HG03103 (cell line): ENCODE measurements at regions not wholly inside any gene's neighbourhood (a gene's known extent, or its start where the extent isn't known, plus 50 kb on each side); places are given as distances from the start of the nearest gene placed in this dataset.

Experiments used
- ATAC-seq: cut with Tn5 transposase; IDR thresholded peaks from one replicate; pipeline ENCODE4 v1.9.1; 2021; ENCODE audit warnings: low read depth; ENCODE audit not compliant: unreplicated experiment

GRCh38 chr5:117686926-117687325 lies 1112.3 kb upstream of the SEMA6A start:
- no peak for ATAC-seq

- no peak for ATAC-seq
Observed at GRCh38 chr5:117682416-117682815, 1107.8 kb upstream of the SEMA6A start.

DNA sequence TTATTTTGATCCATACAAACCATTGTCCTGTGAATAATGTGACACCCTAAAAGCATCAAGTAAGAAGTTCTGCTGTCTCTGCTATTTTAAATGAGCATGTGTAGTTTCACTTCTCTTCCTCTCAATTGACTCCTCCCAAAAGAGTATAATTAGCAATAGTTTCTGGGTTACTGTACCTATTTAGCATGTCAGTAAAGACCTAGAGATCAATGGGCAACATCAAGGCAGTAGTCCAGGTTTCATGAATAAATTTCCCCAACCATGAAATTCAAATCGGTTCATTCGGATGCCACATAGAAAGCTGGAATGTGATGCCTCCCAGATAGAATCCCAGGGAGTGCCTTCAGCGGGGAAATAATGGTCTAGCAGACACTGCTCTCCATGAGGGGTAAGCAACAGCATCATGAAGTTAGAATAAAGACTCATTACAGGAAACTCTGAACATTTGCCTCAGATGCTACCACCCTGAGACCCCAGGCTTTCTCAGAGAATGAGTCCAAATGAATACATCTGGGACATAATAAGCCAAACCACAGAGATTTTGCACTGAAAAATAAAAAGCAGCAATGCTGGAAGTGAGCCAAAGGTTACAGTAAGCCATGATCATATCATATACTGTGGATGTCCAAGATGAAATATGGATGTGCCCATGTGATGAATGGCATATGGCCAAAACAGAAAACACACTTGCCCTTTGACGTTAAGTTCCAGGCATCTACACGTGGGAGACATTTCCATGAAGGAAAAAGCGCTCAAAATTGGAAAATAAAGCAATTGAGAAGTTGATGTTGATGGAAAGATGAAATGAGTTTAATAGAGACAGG lies 1107.0 kb upstream of the SEMA6A start:
- peak; percentile 71 for ATAC-seq

DNA sequence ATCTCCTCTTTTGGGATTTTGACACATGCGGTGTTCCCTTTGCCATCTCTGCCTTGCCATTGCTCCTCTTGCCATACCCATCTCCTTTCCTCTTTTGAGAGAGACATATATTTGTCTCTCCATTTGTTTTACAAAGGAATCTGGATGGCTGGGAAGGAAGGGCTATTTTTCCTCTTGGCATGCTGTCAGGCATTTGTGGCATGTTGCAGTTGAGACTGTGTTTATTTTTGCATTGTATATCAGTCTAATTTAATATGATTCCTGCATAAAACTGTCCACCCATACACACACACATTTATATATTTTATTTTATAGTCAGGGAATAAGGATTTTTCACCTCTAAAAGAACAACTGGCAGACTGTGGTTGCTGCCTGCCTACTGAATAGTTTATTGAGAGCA lies 1105.8 kb upstream of the SEMA6A start:
- ATAC-seq = no peak

- no peak for ATAC-seq
Observed at GRCh38 chr5:117679046-117679445, 1104.4 kb upstream of the SEMA6A start.

- ATAC-seq = no peak
Observed at GRCh38 chr5:117675646-117676045, 1101.0 kb upstream of the SEMA6A start.

- no peak for ATAC-seq
Observed at GRCh38 chr5:117671551-117671950, 1096.9 kb upstream of the SEMA6A start.

GRCh38 chr5:117667105-117667504 lies 1092.5 kb upstream of the SEMA6A start:
- ATAC-seq = no peak

DNA sequence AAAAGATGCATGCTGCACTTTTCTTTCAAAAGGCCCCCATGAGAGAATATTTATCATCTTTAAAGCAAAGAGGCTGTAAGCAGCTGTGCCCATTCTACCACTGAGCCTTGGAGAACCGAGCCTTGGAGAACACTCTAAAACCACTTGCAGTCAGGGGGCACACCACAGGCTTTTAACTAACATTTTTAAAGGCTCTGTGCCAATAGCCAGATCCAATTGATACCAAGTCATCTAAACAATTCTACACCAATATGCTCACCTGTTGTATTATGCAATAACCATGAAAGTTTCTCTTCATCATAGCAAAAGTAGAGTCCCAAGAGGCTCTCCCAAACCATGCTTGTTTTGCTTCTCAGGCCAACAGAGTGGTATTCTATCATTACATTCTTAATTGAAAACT lies 1090.5 kb upstream of the SEMA6A start:
- no peak for ATAC-seq

DNA sequence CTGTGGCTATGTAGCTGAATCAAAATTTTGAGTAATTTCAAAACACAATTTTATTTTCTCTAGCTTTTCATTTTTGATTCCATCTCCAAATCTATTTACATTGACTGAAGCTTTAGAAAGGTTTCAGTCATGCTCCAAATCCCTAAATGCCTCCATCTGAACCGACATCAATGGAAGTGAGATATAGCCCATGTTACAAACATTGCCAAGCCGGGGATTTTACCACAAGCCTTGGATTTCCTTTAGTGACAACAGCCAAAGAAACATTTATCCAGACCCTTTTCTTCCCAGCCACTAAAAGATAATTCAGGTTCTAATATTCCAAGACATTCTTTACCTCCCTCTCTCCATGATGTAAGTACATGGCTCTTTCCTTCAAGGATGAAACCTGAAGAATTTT lies 1087.7 kb upstream of the SEMA6A start:
- ATAC-seq = no peak

GRCh38 chr5:117657541-117657940 lies 1082.9 kb upstream of the SEMA6A start:
- no peak for ATAC-seq

DNA sequence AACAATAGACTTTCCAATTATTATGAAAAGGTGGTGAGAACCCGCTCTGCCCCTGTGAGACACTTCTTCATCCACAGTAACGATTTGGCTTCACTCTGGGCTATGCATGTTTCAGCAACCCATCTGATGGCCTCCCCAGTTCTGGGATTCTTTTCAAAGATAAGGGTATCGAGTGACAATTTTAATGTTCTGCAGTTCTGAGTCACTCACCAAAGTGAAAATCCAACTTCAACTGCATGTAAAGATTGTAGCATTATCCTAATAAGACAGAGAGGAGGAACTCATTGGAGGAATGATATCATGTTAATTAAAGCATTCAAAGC lies 1078.3 kb upstream of the SEMA6A start:
- ATAC-seq = no peak

- ATAC-seq = no peak
Observed at GRCh38 chr5:117652036-117652957, 1077.7 kb upstream of the SEMA6A start.

GRCh38 chr5:117649821-117650220 lies 1075.2 kb upstream of the SEMA6A start:
- no peak for ATAC-seq

DNA sequence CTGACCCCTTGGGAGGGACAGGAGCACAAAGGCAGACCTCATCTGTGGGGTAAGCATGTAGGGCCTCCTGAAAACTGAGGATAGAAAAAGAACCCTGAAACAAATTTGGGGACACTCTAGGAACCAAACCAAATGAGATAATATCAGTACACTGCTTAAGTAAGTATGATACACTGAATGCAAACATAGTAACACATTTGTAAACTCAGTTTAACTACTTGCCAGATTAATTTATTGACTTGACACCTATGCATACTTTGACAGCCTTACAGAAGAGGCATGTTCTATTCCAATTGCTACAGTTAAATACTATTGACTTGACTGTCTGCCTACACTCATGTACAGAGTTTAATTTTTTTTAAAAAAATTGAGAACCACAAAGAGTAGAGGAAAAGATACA lies 1070.8 kb upstream of the SEMA6A start:
- ATAC-seq = no peak

- ATAC-seq = no peak
Observed at GRCh38 chr5:117638581-117638980, 1064.0 kb upstream of the SEMA6A start.

- no peak for ATAC-seq
Observed at GRCh38 chr5:117633093-117633492, 1058.5 kb upstream of the SEMA6A start.

DNA sequence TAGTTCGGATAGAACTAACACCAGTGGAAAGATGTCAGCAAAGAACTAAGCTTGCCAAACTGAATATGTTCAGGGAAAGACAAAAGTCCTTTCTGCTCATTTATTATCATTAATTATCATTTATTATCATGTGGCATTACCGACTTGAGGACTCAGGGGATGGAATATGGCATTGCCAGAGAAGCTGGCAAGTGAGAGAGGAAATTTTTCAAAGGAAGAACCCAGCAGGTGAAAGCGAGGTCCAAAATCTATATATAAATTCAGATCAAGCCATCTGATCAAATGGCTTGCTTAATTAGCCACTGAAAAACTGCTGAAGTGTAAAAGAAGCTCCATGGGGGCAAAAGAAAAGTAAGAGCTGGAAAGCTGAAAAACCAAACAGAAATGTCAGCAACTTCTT lies 1049.6 kb upstream of the SEMA6A start:
- ATAC-seq = no peak

DNA sequence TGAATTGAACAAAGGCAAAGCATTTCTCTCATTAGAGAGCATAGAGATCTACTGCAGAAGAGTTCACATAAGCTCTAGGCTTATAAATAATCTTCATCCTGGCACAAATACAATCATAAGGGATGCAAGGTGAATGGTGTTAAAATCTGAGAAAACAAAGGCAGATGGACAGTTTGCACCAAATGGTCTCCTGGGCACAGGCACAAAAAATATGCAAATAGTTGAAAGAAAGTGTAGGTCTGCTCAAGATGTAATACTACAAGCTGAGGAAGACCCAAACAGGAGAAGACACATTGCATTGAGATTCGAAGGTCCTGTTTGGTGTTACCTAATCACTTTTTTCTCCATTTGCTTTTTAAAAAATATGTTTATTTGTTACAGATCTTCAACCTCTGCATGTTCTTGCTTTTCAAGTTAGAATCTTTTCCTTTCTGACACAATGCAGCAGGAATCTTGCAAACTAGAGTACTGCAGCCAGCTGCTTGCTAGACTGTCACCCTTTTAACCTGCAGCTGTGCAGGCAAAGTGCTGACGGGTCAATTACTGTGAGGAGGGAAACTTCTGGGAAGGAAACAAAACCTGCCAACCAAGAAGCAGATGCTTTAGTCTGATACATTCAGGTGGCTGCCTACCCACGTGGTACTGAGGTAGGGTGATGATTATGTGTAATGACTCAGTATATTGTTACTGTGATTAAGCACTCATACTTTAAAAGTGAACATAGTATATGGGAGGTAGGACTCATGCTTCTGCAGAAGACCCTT lies 1048.6 kb upstream of the SEMA6A start:
- no peak for ATAC-seq

- no peak for ATAC-seq
Observed at GRCh38 chr5:117621921-117622320, 1047.3 kb upstream of the SEMA6A start.

GRCh38 chr5:117615226-117615625 lies 1040.6 kb upstream of the SEMA6A start:
- ATAC-seq = no peak
